PC-3 (cell line): ENCODE measurements at regions not wholly inside any gene's neighbourhood (a gene's known extent, or its start where the extent isn't known, plus 50 kb on each side); places are given as distances from the start of the nearest gene placed in this dataset.
A peak's percentile ranks its signal among the peaks of the same experiment; 100 is the strongest.

ENCODE experiments used
- ATAC-seq: fragments of 200-7000 bp; cut with Tn5 transposase; 2 replicates; pipeline ENCODE4 v1.9.1; 2020; ENCODE audit warnings: mild to moderate bottlenecking, moderate library complexity
- BruUV-seq: library from RNA; stranded (reverse); fragments of 400-500 nt; replicated peaks from 2 replicates; lab custom pipeline; 2021; lab: Mats Ljungman, UMichigan
- CTCF ChIA-PET: fragments of 300-600 bp; sonication (Branson Sonifier 250); formaldehyde crosslinking; loops from one replicate; lab custom pipeline; 2022; ENCODE audit warnings: antibody characterized with exemption; lab: Charles Lee
- POLR2A ChIA-PET: fragments of 300-600 bp; sonication (Branson Sonifier 250); formaldehyde crosslinking; loops from one replicate; lab custom pipeline; 2022; ENCODE audit warnings: antibody characterized with exemption; ENCODE audit not compliant: unreplicated experiment; lab: Charles Lee
- DNase-seq: peaks from one replicate; pipeline ENCODE4 v3.0.0-alpha.2; 2015
- H2AFZ ChIP-seq: fragments of 300-600 bp; sonication (generic); 2 replicates; pipeline ENCODE4 v1.6.0; 2016; ENCODE audit warnings: antibody characterized with exemption, low read length
- H3F3A ChIP-seq: fragments of 300-600 bp; sonication (generic); one replicate; pipeline ENCODE4 v1.6.0; 2017; ENCODE audit warnings: antibody characterized with exemption, low read length, control low read depth, mild to moderate bottlenecking; ENCODE audit not compliant: unreplicated experiment
- H3K27ac ChIP-seq: fragments of 300-600 bp; sonication (generic); 2 replicates; pipeline ENCODE4 v1.5.1; 2016; ENCODE audit warnings: mild to moderate bottlenecking, low read length
- H3K27me3 ChIP-seq: fragments of 300-600 bp; sonication (generic); 2 replicates; pipeline ENCODE4 v1.6.1; 2016; ENCODE audit warnings: low read length, mixed read lengths
- H3K36me3 ChIP-seq: fragments of 300-600 bp; sonication (generic); 2 replicates; pipeline ENCODE4 v1.6.1; 2016; ENCODE audit warnings: low read depth, mixed run types, low read length, mixed read lengths
- H3K4me1 ChIP-seq: fragments of 300-600 bp; sonication (generic); 2 replicates; pipeline ENCODE4 v1.5.1; 2016; ENCODE audit warnings: low read length; ENCODE audit not compliant: insufficient read depth
- H3K4me2 ChIP-seq: fragments of 300-600 bp; sonication (generic); 2 replicates; pipeline ENCODE4 v1.6.0; 2016; ENCODE audit warnings: low read length
- H3K4me3 ChIP-seq: fragments of 300-600 bp; sonication (generic); 2 replicates; pipeline ENCODE4 v1.5.1; 2016; ENCODE audit warnings: mild to moderate bottlenecking, low read length, mixed read lengths
- H3K79me2 ChIP-seq: fragments of 300-600 bp; sonication (generic); 2 replicates; pipeline ENCODE4 v1.6.1; 2017; ENCODE audit warnings: low read length, mixed read lengths
- H3K9ac ChIP-seq: fragments of 300-600 bp; sonication (generic); 2 replicates; pipeline ENCODE4 v1.6.0; 2016; ENCODE audit warnings: mild to moderate bottlenecking, low read length
- H3K9me2 ChIP-seq: fragments of 300-600 bp; sonication (generic); replicated peaks from 2 replicates; pipeline ENCODE4 v1.6.1; 2016; ENCODE audit warnings: mixed run types, low read length, mixed read lengths
- H3K9me3 ChIP-seq: fragments of 300-600 bp; sonication (generic); 2 replicates; pipeline ENCODE4 v1.6.1; 2016; ENCODE audit warnings: low read length, mixed read lengths
- H4K20me1 ChIP-seq: fragments of 300-600 bp; sonication (generic); 2 replicates; pipeline ENCODE4 v1.6.1; 2016; ENCODE audit warnings: low read length, mixed read lengths
- EZH2 ChIP-seq: fragments of 300-600 bp; sonication (generic); IDR thresholded peaks from one replicate; pipeline ENCODE4 v1.6.1; 2017; ENCODE audit warnings: antibody characterized with exemption, mild to moderate bottlenecking, low read length; ENCODE audit not compliant: unreplicated experiment
- EZH2phosphoT487 ChIP-seq: fragments of 300-600 bp; sonication (generic); IDR thresholded peaks from 2 replicates; pipeline ENCODE4 v1.6.1; 2018; ENCODE audit warnings: mild to moderate bottlenecking, antibody characterized with exemption, low read length, borderline replicate concordance
- intact Hi-C: fragments of 100-400 bp; cut with micrococcal nuclease; formaldehyde crosslinking; loops from 2 replicates; pipeline ENCODE4 v1.9.0; 2023
- TF ChIP-seq, protein P1 (sequence below): fragments of 300-600 bp; sonication (generic); conservative IDR thresholded peaks from 2 replicates; pipeline ENCODE4 v1.5.1; 2017; ENCODE audit warnings: antibody characterized with exemption, low read depth, mild to moderate bottlenecking, low read length

DNA sequence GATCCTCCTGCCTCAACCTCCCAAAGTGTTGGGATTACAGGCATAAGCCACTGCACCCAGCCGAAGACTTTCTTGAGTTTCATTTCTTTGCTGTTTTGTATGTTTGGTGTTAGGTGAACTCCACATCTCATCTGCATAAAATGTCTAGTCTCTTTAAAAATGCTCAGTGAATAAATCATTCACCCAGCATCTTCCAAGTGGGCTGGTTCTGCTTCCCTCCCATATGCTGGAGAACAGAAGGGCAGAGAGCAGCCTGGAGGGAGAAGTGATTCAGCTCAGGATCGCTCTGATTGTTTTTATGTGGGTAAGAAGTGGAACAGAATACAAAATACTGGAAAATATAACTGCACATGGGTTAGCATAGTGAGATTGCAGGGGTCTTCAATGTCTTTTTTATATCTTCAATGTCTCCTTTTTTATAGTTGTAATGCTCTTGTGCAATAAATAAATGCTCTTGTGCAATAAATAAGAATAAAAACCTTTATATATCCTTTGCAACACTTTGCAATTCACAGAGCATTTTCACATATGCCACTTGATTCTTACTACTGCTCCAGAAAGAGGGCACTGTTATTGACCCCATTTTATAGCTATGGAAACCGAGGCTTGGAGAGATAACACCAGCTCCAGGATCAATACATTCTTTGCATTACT lies 253.0 kb upstream of the NCKAP5 start:
- 0 out of 2 replicates have a peak overlapping the region, but pooled peaks have one; percentile 9 for H3K27ac ChIP-seq
- no peaks in the 10 kb centered on the region for H3K27me3 ChIP-seq
- H3K9me3 ChIP-seq, result no peaks in the 10 kb centered on the region
- no peak overlapping the region for H2AFZ ChIP-seq
- ATAC-seq (no peak), DNase-seq (peak; percentile 55)
- no peaks in the 10 kb centered on the region for H3K9me2 ChIP-seq
- POLR2A ChIA-PET, result interaction anchor here (0.6 kb wide), 1 partner anchor 20 kb away, joined by 3 read pairs; no protein-coding TSS in a partner anchor
- intact Hi-C loops, result no loop called here
- no peaks in the 10 kb centered on the region for H4K20me1 ChIP-seq
- no peak for TF ChIP-seq EZH2
- no peak for TF ChIP-seq EZH2phosphoT487
- TF ChIP-seq, protein P1, sequence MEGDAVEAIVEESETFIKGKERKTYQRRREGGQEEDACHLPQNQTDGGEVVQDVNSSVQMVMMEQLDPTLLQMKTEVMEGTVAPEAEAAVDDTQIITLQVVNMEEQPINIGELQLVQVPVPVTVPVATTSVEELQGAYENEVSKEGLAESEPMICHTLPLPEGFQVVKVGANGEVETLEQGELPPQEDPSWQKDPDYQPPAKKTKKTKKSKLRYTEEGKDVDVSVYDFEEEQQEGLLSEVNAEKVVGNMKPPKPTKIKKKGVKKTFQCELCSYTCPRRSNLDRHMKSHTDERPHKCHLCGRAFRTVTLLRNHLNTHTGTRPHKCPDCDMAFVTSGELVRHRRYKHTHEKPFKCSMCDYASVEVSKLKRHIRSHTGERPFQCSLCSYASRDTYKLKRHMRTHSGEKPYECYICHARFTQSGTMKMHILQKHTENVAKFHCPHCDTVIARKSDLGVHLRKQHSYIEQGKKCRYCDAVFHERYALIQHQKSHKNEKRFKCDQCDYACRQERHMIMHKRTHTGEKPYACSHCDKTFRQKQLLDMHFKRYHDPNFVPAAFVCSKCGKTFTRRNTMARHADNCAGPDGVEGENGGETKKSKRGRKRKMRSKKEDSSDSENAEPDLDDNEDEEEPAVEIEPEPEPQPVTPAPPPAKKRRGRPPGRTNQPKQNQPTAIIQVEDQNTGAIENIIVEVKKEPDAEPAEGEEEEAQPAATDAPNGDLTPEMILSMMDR, result no peak
- peaks cover 21% of the 10 kb centered on the region for H3F3A ChIP-seq
- CTCF ChIA-PET, result interaction anchor here (0.8 kb wide), 1 partner anchor 1274 kb away, joined by 3 read pairs; no protein-coding TSS in a partner anchor
- H3K4me2 ChIP-seq, result 0 out of 2 replicates have a peak overlapping the region, but pooled peaks have one; percentile 4
- no peaks in the 10 kb centered on the region for H3K36me3 ChIP-seq
- no peak overlapping the region for H3K4me3 ChIP-seq
- no peak overlapping the region for H3K9ac ChIP-seq
- H3K4me1 ChIP-seq, result peaks cover 39% of the 10 kb centered on the region
- no peaks in the 10 kb centered on the region for H3K79me2 ChIP-seq
- no TSS peak for BruUV-seq

- no peak for ATAC-seq
- Histone ChIP-seq H4K20me1 (no peaks in the 10 kb centered on the region), H2AFZ (no peak overlapping the region), H3K27ac (no peak overlapping the region), H3K27me3 (no peaks in the 10 kb centered on the region), H3K4me1 (peaks cover 25% of the 10 kb centered on the region), H3K9ac (no peak overlapping the region), H3K79me2 (no peaks in the 10 kb centered on the region), H3K9me3 (no peaks in the 10 kb centered on the region), H3K4me2 (no peak overlapping the region), H3F3A (peaks cover 9% of the 10 kb centered on the region), H3K36me3 (no peaks in the 10 kb centered on the region), H3K9me2 (no peaks in the 10 kb centered on the region), H3K4me3 (no peak overlapping the region)
- DNase-seq, result no peak
- POLR2A ChIA-PET, result no interaction called here
- intact Hi-C loops, result no loop called here
- no TSS peak for BruUV-seq
- CTCF ChIA-PET, result no interaction called here
- TF ChIP-seq EZH2phosphoT487, result no peak
- TF ChIP-seq, protein P1, result no peak
- no peak for TF ChIP-seq EZH2
Measured at GRCh38 chr2:133822517-133823225, 254.4 kb upstream of the NCKAP5 start.

DNA sequence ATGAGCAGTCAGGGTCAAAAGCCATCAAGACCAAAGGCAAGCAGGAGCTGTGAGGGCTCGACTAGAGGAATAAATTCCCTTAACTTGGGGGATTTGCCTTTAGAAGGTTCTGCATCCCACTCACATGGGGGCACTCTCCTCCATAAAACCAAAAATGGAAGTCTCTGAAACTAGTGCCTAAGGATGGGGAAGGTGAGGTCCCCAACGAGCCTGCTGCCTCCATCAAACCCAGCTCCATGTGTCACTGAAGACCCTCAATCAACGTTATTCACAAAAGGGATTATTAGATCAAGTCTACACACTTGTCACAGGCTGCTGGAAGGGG lies 254.9 kb upstream of the NCKAP5 start:
- H3K36me3 ChIP-seq, result no peaks in the 10 kb centered on the region
- no peak for ATAC-seq
- no peaks in the 10 kb centered on the region for H3K9me2 ChIP-seq
- H3K27me3 ChIP-seq, result no peaks in the 10 kb centered on the region
- H3K27ac ChIP-seq, result no peak overlapping the region
- no peak overlapping the region for H3K4me2 ChIP-seq
- ChIA-PET CTCF (no interaction called here), POLR2A (no interaction called here)
- no peaks in the 10 kb centered on the region for H3K79me2 ChIP-seq
- H3K4me3 ChIP-seq, result no peak overlapping the region
- no TSS peak for BruUV-seq
- intact Hi-C loops, result no loop called here
- H4K20me1 ChIP-seq, result no peaks in the 10 kb centered on the region
- no peak for DNase-seq
- H2AFZ ChIP-seq, result no peak overlapping the region
- H3K9me3 ChIP-seq, result no peaks in the 10 kb centered on the region
- H3K4me1 ChIP-seq, result peaks cover 21% of the 10 kb centered on the region
- TF ChIP-seq, protein P1, result no peak
- TF ChIP-seq EZH2phosphoT487, result no peak
- no peak for TF ChIP-seq EZH2
- no peak overlapping the region for H3K9ac ChIP-seq
- H3F3A ChIP-seq, result peaks cover 6% of the 10 kb centered on the region
